ENCODE measurements at regions not wholly inside any gene's neighbourhood (a gene's known extent, or its start where the extent isn't known, plus 50 kb on each side); places are given as distances from the start of the nearest gene placed in this dataset.
"Not testable (repeated sequence)": the region's sequence is repeated elsewhere in the genome, so short reads cannot be mapped to it uniquely, and the experiment has no call there.

DNA sequence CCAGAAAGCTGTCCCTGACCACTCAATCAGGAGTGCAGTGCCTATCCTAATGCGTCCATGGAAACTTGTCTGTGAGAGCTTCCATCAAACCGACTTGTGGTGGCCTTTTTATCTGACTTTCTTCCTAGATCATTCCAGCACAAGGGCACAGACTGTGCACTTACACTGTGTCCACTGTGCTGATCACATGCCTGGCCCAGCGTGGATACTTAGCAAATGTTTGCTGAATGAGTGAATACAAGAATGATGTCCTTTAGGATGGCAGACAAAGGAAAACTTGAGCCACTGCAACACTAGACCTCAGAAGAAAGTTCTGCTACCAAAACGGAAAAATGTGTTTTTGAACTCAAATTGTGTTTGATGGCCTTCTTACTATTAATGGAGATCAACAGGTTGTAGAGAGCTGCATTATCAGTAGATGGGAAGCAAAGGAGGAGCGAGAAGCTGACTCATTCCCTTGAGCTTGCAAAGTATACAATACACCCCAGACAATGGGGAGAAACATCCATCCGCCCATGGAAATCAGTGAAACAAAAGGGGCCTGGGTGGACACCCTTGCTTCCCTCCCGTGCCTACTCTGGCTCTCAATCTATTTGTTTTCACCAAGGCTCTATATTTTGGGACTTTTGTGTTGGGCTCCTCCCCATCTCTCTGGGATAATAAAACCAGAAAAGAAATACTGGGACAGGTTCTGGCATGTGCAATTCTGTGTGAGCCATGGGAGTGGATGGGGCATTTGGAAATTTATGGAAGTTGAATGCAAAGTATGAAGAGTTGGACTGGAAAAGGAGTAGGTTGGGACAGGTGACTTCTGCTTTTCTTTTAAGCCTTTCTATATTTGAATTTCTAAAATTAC, 76.2 kb upstream of the ZFAND5 start:
- no peak for DNase-seq (ENCODE audit: low read depth)
- H3K4me3 ChIP-seq (ENCODE audit: low read depth, low read length) = no peak overlapping the region
- TF ChIP-seq, protein P1, sequence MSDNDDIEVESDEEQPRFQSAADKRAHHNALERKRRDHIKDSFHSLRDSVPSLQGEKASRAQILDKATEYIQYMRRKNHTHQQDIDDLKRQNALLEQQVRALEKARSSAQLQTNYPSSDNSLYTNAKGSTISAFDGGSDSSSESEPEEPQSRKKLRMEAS (IDR thresholded peaks at IDR 0.05; ENCODE audit: low read depth, low read length) = no peak
- no peak for TF ChIP-seq POLR2A (IDR thresholded peaks at IDR 0.05; ENCODE audit: extremely low read depth, insufficient read length)
- TF ChIP-seq, protein P2, sequence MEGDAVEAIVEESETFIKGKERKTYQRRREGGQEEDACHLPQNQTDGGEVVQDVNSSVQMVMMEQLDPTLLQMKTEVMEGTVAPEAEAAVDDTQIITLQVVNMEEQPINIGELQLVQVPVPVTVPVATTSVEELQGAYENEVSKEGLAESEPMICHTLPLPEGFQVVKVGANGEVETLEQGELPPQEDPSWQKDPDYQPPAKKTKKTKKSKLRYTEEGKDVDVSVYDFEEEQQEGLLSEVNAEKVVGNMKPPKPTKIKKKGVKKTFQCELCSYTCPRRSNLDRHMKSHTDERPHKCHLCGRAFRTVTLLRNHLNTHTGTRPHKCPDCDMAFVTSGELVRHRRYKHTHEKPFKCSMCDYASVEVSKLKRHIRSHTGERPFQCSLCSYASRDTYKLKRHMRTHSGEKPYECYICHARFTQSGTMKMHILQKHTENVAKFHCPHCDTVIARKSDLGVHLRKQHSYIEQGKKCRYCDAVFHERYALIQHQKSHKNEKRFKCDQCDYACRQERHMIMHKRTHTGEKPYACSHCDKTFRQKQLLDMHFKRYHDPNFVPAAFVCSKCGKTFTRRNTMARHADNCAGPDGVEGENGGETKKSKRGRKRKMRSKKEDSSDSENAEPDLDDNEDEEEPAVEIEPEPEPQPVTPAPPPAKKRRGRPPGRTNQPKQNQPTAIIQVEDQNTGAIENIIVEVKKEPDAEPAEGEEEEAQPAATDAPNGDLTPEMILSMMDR (IDR thresholded peaks at IDR 0.05; ENCODE audit: low read depth, low read length) = no peak

DNA sequence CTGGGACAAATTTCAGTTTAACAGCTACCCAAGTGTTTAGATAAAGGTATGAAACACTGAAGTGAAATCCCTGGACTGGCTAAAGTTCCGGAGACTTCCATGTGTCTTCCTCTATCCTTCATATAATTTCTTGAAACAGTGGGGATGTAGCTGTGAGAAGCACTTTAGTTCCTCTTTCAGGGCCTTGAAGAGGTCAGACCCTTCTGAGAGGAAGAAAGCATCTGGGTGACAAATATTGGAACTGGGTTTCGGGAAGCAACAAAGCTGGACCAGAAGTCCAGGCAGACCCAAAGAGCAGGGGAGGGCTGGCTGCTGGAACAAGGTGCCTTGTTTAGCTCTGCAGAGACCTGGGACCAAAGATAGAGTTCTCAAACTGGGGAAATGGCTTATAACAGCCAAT, 75.4 kb upstream of the ZFAND5 start:
- no peak for DNase-seq (ENCODE audit: low read depth)
- TF ChIP-seq, protein P2 (IDR thresholded peaks at IDR 0.05; ENCODE audit: low read depth, low read length) = no peak
- TF ChIP-seq POLR2A (IDR thresholded peaks at IDR 0.05; ENCODE audit: extremely low read depth, insufficient read length) = no peak
- TF ChIP-seq, protein P1 (IDR thresholded peaks at IDR 0.05; ENCODE audit: low read depth, low read length) = no peak
- TF ChIP-seq MYC (IDR thresholded peaks at IDR 0.05; ENCODE audit: low read depth, low read length) = no peak
- H3K4me3 ChIP-seq (ENCODE audit: low read depth, low read length) = no peak overlapping the region

DNA sequence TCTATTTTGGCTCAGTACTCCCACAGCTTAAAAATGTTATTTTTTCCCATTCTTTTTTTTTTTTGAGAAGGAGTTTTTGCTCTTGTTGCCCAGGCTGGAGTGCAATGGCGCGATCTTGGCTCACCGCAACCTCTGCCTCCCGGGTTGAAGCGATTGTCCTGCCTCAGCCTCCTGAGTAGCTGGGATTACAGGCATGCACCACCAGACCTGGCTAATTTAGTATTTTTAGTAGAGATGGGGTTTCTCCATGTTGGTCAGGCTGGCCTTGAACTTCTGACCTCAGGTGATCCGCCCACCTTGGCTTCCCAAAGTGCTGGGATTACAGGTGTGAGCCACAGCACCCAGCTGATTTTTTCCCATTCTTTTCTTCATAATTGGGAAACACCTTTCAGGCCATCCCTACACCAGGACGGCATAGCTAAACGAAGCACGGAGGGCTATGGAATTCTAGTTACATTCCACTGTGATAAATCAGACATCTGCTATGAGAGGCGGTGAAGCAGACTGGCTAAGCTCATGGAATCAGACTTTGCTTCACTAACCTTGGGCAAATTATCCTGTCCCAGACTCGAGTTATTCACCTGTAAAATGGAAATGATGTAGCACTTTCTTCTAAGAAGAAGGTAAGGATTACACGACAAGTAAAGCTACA, 68.7 kb upstream of the ZFAND5 start:
- not testable (repeated sequence) for DNase-seq (ENCODE audit: low read depth); H3K4me3 ChIP-seq (ENCODE audit: low read depth, low read length)

DNA sequence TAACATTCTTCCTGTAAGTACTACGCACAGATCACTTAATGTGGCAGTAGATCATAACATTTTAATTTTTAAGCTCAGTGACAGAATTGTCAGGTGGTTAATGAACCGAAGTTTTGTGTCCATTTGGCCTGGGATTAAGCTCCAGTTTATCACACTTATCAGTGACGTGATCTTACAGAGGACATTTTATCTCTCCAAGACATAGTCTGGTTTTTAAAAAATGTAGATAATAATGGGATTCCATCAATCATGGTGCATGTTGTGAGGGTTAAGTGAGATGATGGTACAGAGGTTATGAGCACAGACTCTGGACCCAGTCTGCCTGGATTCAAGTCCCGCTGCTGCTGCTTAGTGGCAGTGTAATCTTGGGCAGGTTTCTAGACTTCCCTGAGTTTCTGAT, 66.0 kb upstream of the ZFAND5 start:
- H3K4me3 ChIP-seq (ENCODE audit: low read depth, low read length) = no peak overlapping the region

DNA sequence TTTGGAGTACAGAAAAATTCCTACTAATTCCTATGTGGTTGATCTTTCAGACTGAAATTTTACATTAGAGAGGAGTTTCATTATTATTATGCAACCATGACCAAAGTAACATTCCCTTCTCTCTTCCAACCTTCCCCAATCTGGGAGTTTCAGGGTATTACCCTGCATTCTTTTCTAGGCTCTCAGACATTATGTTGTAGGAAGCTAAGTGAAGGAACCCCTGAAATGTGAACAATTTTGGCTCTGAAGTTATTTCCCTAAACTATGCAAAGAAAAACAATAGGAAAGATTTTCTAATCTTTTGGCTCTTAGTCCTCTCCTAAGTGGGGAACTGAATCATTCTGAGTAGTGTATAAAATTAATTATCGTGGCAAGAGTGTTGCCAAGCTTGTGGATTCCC, 63.3 kb upstream of the ZFAND5 start:
- H3K4me3 ChIP-seq (ENCODE audit: low read depth, low read length) = no peak overlapping the region
- TF ChIP-seq, protein P2 (IDR thresholded peaks at IDR 0.05; ENCODE audit: low read depth, low read length) = no peak
- TF ChIP-seq POLR2A (IDR thresholded peaks at IDR 0.05; ENCODE audit: extremely low read depth, insufficient read length) (no peak), MYC (IDR thresholded peaks at IDR 0.05; ENCODE audit: low read depth, low read length) (no peak)
- TF ChIP-seq, protein P1 (IDR thresholded peaks at IDR 0.05; ENCODE audit: low read depth, low read length) = no peak
- no peak for DNase-seq (ENCODE audit: low read depth)

More for the DNA sequence above, 66.0 kb upstream of the ZFAND5 start:
- no peak for DNase-seq (ENCODE audit: low read depth)
- TF ChIP-seq, protein P2 (IDR thresholded peaks at IDR 0.05; ENCODE audit: low read depth, low read length) = no peak
- TF ChIP-seq POLR2A (IDR thresholded peaks at IDR 0.05; ENCODE audit: extremely low read depth, insufficient read length) (no peak), MYC (IDR thresholded peaks at IDR 0.05; ENCODE audit: low read depth, low read length) (no peak)
- TF ChIP-seq, protein P1 (IDR thresholded peaks at IDR 0.05; ENCODE audit: low read depth, low read length) = no peak

DNA sequence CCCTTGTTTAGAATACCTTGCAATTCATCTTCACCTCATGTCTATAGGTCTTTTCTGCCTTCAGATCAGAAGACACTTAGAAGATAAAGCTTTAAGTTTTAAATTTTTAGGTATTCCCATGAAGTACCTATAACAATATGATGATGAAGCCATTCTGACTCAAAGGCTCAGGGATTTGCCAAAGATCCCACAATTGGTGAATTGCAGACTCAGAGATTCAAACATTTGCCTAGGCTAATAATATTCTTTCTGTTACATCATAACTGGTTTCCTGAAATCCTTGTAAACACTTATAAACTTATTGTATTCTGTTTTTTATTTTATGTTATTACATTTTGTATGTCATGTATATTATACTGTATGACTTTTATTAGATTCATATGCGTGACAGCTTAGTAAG, 62.8 kb upstream of the ZFAND5 start:
- no peak for TF ChIP-seq MYC (IDR thresholded peaks at IDR 0.05; ENCODE audit: low read depth, low read length)
- TF ChIP-seq, protein P1 (IDR thresholded peaks at IDR 0.05; ENCODE audit: low read depth, low read length) = no peak
- TF ChIP-seq, protein P2 (IDR thresholded peaks at IDR 0.05; ENCODE audit: low read depth, low read length) = no peak
- no peak for TF ChIP-seq POLR2A (IDR thresholded peaks at IDR 0.05; ENCODE audit: extremely low read depth, insufficient read length)
- H3K4me3 ChIP-seq (ENCODE audit: low read depth, low read length) = no peak overlapping the region
- DNase-seq (ENCODE audit: low read depth) = no peak
